ENCODE measurements at regions not wholly inside any gene's neighbourhood (a gene's known extent, or its start where the extent isn't known, plus 50 kb on each side); places are given as distances from the start of the nearest gene placed in this dataset.

DNA sequence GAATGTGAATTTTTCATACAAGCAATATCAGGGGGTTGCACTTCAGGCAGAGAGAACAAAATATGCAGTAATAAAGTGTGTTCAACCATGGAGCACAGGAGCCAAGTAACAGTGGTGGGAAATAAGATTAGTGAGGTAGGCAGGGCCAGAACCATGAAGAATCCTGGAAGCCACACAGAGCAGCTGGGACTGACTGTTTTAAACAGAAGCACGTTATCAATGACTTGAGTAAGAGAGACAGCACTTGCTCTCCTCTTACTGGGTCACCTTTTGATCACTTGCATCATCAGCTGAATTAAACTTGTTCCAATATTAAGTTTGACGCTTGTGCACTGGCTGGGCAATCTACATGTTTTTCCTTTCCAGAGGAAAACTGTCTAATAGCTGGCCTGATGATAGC lies 238.5 kb downstream of the TBX18 start:
- H3K27me3 ChIP-seq, result no peaks in the 10 kb centered on the region
- 57 to 68% methylated on average over 2 of the region's 2 CpGs for WGBS, 2 donors
- peaks cover 0 to 5% (median 0%) of the 10 kb centered on the region in 4 donors for H3K4me1 ChIP-seq
- TF ChIP-seq POLR2A (IDR thresholded peaks at IDR 0.05) (no peak), EP300 (IDR thresholded peaks at IDR 0.05) (no peak), CTCF (IDR thresholded peaks at IDR 0.05) (no peak)
- H3K36me3 ChIP-seq, result no peaks in the 10 kb centered on the region
- H3K9me3 ChIP-seq, result no peaks in the 10 kb centered on the region
- no peak for DNase-seq (ENCODE audit: low spot score in 2 of 2)
- H3K4me3 ChIP-seq, result no peak overlapping the region
- H3K27ac ChIP-seq, result no peak overlapping the region

GRCh38 chr6:84524636-84525035 lies 239.8 kb downstream of the TBX18 start:
- H3K9me3 ChIP-seq, result no peaks in the 10 kb centered on the region
- 69 to 86% methylated on average over 4 of the region's 4 CpGs for WGBS, 2 donors
- no peak overlapping the region for H3K27ac ChIP-seq
- no peaks in the 10 kb centered on the region for H3K36me3 ChIP-seq
- TF ChIP-seq CTCF (IDR thresholded peaks at IDR 0.05) (no peak), POLR2A (IDR thresholded peaks at IDR 0.05) (no peak), EP300 (IDR thresholded peaks at IDR 0.05) (no peak)
- peaks cover 0 to 5% (median 0%) of the 10 kb centered on the region in 4 donors for H3K4me1 ChIP-seq
- no peak for DNase-seq (ENCODE audit: low spot score in 2 of 2)
- H3K27me3 ChIP-seq, result no peaks in the 10 kb centered on the region
- H3K4me3 ChIP-seq, result no peak overlapping the region

DNA sequence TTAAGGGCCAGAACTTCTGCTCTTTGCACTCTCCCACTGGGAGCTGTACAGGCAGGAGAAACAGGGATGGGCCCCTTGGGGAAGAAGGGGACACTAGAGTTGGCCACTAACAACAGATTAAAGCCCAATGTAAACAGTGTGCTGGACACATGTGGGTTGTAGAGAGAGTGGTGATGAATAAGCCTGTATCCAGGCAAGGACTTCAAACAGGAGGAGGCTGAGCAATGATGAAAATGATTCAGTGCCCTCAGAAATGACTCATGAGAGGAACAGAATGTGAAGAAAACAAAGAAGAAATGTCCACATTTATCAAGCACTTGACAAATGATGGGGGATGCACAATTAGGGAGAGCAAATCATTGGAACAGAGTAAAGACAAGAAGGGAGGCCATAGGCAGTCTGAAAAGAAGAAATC lies 242.3 kb downstream of the TBX18 start:
- Histone ChIP-seq H3K4me1 (peaks cover 0 to 5% (median 0%) of the 10 kb centered on the region in 4 donors), H3K27me3 (no peaks in the 10 kb centered on the region), H3K4me3 (no peak overlapping the region), H3K27ac (peak overlapping the region in 2 of 4 donors; percentile 42 to 46), H3K9me3 (no peaks in the 10 kb centered on the region), H3K36me3 (no peaks in the 10 kb centered on the region)
- TF ChIP-seq EP300 (IDR thresholded peaks at IDR 0.05) (peak in 1 of 2 donors; percentile 66), CTCF (IDR thresholded peaks at IDR 0.05) (no peak)
- DNase-seq (ENCODE audit: low spot score in 2 of 2), result peak; percentile 21 to 54

DNA sequence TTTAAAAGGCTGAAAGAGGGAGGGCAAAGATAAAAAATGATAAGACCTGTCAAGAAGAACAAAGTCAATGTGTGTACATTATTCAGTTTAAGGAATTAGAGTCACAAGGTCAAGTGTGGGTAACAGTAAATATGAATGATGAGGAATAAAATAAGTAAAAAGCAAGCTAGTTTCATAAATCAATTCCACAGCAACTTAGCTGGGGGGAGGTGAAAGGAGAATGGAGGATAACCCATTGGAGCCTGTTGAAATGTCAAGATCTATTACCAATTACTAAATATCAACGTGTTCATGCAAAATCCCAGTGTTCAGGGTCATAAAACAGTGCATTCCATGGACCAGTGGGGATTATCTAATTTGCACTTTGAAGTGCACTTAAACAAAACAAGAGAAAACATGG lies 242.9 kb downstream of the TBX18 start:
- no peaks in the 10 kb centered on the region for H3K36me3 ChIP-seq
- H3K4me3 ChIP-seq, result no peak overlapping the region
- peaks cover 0 to 5% (median 0%) of the 10 kb centered on the region in 4 donors for H3K4me1 ChIP-seq
- no peak for DNase-seq (ENCODE audit: low spot score in 2 of 2)
- peak overlapping the region in 1 of 4 donors; percentile 42 for H3K27ac ChIP-seq
- no peaks in the 10 kb centered on the region for H3K27me3 ChIP-seq
- TF ChIP-seq POLR2A (IDR thresholded peaks at IDR 0.05) (no peak), CTCF (IDR thresholded peaks at IDR 0.05) (no peak), EP300 (IDR thresholded peaks at IDR 0.05) (no peak)
- H3K9me3 ChIP-seq, result no peaks in the 10 kb centered on the region
- 9 to 27% methylated on average over 1 of the region's 1 CpG for WGBS, 2 donors

- Histone ChIP-seq H3K9me3 (no peaks in the 10 kb centered on the region), H3K27me3 (no peaks in the 10 kb centered on the region), H3K4me3 (no peak overlapping the region), H3K4me1 (peaks cover 0 to 5% (median 0%) of the 10 kb centered on the region in 4 donors), H3K27ac (no peak overlapping the region), H3K36me3 (no peaks in the 10 kb centered on the region)
- no peak for DNase-seq (ENCODE audit: low spot score in 2 of 2)
- TF ChIP-seq CTCF (IDR thresholded peaks at IDR 0.05) (no peak), EP300 (IDR thresholded peaks at IDR 0.05) (no peak), POLR2A (IDR thresholded peaks at IDR 0.05) (no peak)
- WGBS, 2 donors, result 78 to 86% methylated on average over 2 of the region's 2 CpGs
These were observed 246.5 kb downstream of the TBX18 start for GRCh38 chr6:84517741-84518530.

Measured in tibial nerve (tissue), 4 donors.